ENCODE measurements at regions not wholly inside any gene's neighbourhood (a gene's known extent, or its start where the extent isn't known, plus 50 kb on each side); places are given as distances from the start of the nearest gene placed in this dataset.
"Not testable (repeated sequence)": the region's sequence is repeated elsewhere in the genome, so short reads cannot be mapped to it uniquely, and the experiment has no call there.

GRCh38 chrX:850471-850916 lies 219.9 kb downstream of the SHOX start:
- Histone ChIP-seq H3K27me3 (no peaks in the 10 kb centered on the region), H3K36me3 (no peaks in the 10 kb centered on the region), H3K4me3 (no peak overlapping the region), H3K27ac (no peak overlapping the region), H3K4me1 (no peaks in the 10 kb centered on the region), H3K9me3 (no peaks in the 10 kb centered on the region)
- ATAC-seq (ENCODE audit: low FRiP score in 2 of 2) (no peak), DNase-seq (no peak)
- TF ChIP-seq CTCF (IDR thresholded peaks at IDR 0.05) (no peak), EP300 (IDR thresholded peaks at IDR 0.05) (no peak), POLR2A (IDR thresholded peaks at IDR 0.05) (no peak), POLR2AphosphoS5 (IDR thresholded peaks at IDR 0.05) (no peak)
- WGBS, 2 donors, result 0 to 5% methylated on average over 10 to 11 of the region's 11 CpGs

GRCh38 chrX:848386-848785 lies 217.8 kb downstream of the SHOX start:
- 25 to 44% methylated on average over 4 to 6 of the region's 6 CpGs for WGBS, 2 donors
- ATAC-seq (ENCODE audit: low FRiP score in 2 of 2) (peak in 1 of 2 donors; percentile 22), DNase-seq (no peak)
- TF ChIP-seq CTCF (IDR thresholded peaks at IDR 0.05), result no peak
- no peak for TF ChIP-seq EP300 (IDR thresholded peaks at IDR 0.05)
- no peak overlapping the region for H3K27ac ChIP-seq
- no peaks in the 10 kb centered on the region for H3K9me3 ChIP-seq
- no peaks in the 10 kb centered on the region for H3K4me1 ChIP-seq
- H3K4me3 ChIP-seq, result no peak overlapping the region
- no peaks in the 10 kb centered on the region for H3K36me3 ChIP-seq
- no peaks in the 10 kb centered on the region for H3K27me3 ChIP-seq

GRCh38 chrX:843306-843705 lies 212.7 kb downstream of the SHOX start:
- TF ChIP-seq EP300 (IDR thresholded peaks at IDR 0.05), result no peak
- no peak for TF ChIP-seq CTCF (IDR thresholded peaks at IDR 0.05)
- no peak for TF ChIP-seq POLR2A (IDR thresholded peaks at IDR 0.05)
- TF ChIP-seq POLR2AphosphoS5 (IDR thresholded peaks at IDR 0.05), result no peak
- H3K4me3 ChIP-seq, result no peak overlapping the region
- H3K27me3 ChIP-seq, result no peaks in the 10 kb centered on the region
- no peaks in the 10 kb centered on the region for H3K4me1 ChIP-seq
- H3K9me3 ChIP-seq, result no peaks in the 10 kb centered on the region
- 58 to 64% methylated on average over 13 of the region's 13 CpGs for WGBS, 2 donors
- ATAC-seq (ENCODE audit: low FRiP score in 2 of 2), result no peak
- no peak for DNase-seq
- no peaks in the 10 kb centered on the region for H3K36me3 ChIP-seq
- no peak overlapping the region for H3K27ac ChIP-seq

- Histone ChIP-seq H3K9me3 (peaks cover 4 to 19% (median 14%) of the 10 kb centered on the region in 4 donors), H3K36me3 (no peaks in the 10 kb centered on the region), H3K4me1 (no peaks in the 10 kb centered on the region), H3K27me3 (no peaks in the 10 kb centered on the region), H3K4me3 (no peak overlapping the region), H3K27ac (no peak overlapping the region)
- TF ChIP-seq POLR2A (IDR thresholded peaks at IDR 0.05) (no peak), EP300 (IDR thresholded peaks at IDR 0.05) (no peak), CTCF (IDR thresholded peaks at IDR 0.05) (no peak), POLR2AphosphoS5 (IDR thresholded peaks at IDR 0.05) (no peak)
- WGBS, 2 donors, result 63 to 81% methylated on average over 8 to 12 of the region's 13 CpGs
- peak in 1 of 2 donors; percentile 50 for DNase-seq
- ATAC-seq (ENCODE audit: low FRiP score in 2 of 2), result no peak
These were observed 210.0 kb downstream of the SHOX start for GRCh38 chrX:840556-840955.

GRCh38 chrX:838666-839065 lies 208.1 kb downstream of the SHOX start:
- 61 to 74% methylated on average over 5 to 13 of the region's 13 CpGs for WGBS, 2 donors
- not testable (repeated sequence) for ATAC-seq (ENCODE audit: low FRiP score in 2 of 2); DNase-seq; H3K27ac ChIP-seq; H3K4me3 ChIP-seq; H3K4me1 ChIP-seq; H3K36me3 ChIP-seq; H3K27me3 ChIP-seq
- H3K9me3 ChIP-seq, result peaks cover 4 to 19% (median 14%) of the 10 kb centered on the region in 4 donors

GRCh38 chrX:835857-836256 lies 205.3 kb downstream of the SHOX start:
- not testable (repeated sequence) for H3K36me3 ChIP-seq; H3K4me3 ChIP-seq; H3K4me1 ChIP-seq; ATAC-seq (ENCODE audit: low FRiP score in 2 of 2); H3K27ac ChIP-seq; DNase-seq; H3K27me3 ChIP-seq
- peaks cover 4 to 29% (median 14%) of the 10 kb centered on the region in 4 donors for H3K9me3 ChIP-seq
- WGBS, 2 donors, result 94 to 99% methylated on average over 3 of the region's 3 CpGs

Measured in upper lobe of left lung (tissue), 6 donors.